Kidney epithelial cell (primary cell): ENCODE measurements at regions not wholly inside any gene's neighbourhood (a gene's known extent, or its start where the extent isn't known, plus 50 kb on each side); places are given as distances from the start of the nearest gene placed in this dataset.
A peak's percentile ranks its signal among the peaks of the same experiment; 100 is the strongest.
"Not testable (repeated sequence)": the region's sequence is repeated elsewhere in the genome, so short reads cannot be mapped to it uniquely, and the experiment has no call there.

Experiments
- DNase-seq: peaks from one replicate; pipeline ENCODE4 v3.0.0-alpha.2; 2010; ENCODE audit warnings: low read depth
- H3K27me3 ChIP-seq: 2 replicates; pipeline ENCODE4 v1.6.0; 2011; ENCODE audit warnings: low read length; ENCODE audit not compliant: control insufficient read depth, insufficient read depth
- H3K36me3 ChIP-seq: 2 replicates; pipeline ENCODE4 v1.5.1; 2011; ENCODE audit warnings: low read length; ENCODE audit not compliant: control insufficient read depth, insufficient read depth
- H3K4me3 ChIP-seq: 2 replicates; pipeline ENCODE4 v1.5.1; 2011; ENCODE audit warnings: low read depth, mild to moderate bottlenecking, control low read depth, low read length
- CTCF ChIP-seq: IDR thresholded peaks from 2 replicates; pipeline ENCODE4 v1.5.1; 2011; ENCODE audit warnings: mild to moderate bottlenecking, moderate library complexity, low read length, control low read depth, inconsistent platforms; ENCODE audit not compliant: insufficient read depth, poor library complexity, severe bottlenecking

GRCh38 chr3:82165266-82165665 lies 403.8 kb upstream of the GBE1 start:
- Histone ChIP-seq H3K4me3 (no peak overlapping the region), H3K36me3 (no peaks in the 10 kb centered on the region), H3K27me3 (no peaks in the 10 kb centered on the region)
- DNase-seq, result no peak
- TF ChIP-seq CTCF, result no peak

- DNase-seq, result no peak
- Histone ChIP-seq H3K27me3 (no peaks in the 10 kb centered on the region), H3K4me3 (no peak overlapping the region), H3K36me3 (no peaks in the 10 kb centered on the region)
- peak; percentile 13 for TF ChIP-seq CTCF
Observed at GRCh38 chr3:82163907-82164520, 402.6 kb upstream of the GBE1 start.

GRCh38 chr3:82157952-82158351 lies 396.5 kb upstream of the GBE1 start:
- Histone ChIP-seq H3K27me3 (no peaks in the 10 kb centered on the region), H3K4me3 (no peak overlapping the region), H3K36me3 (no peaks in the 10 kb centered on the region)
- no peak for TF ChIP-seq CTCF
- DNase-seq, result peak; percentile 67

- not testable (repeated sequence) for H3K4me3 ChIP-seq, DNase-seq, H3K36me3 ChIP-seq, H3K27me3 ChIP-seq
Observed at GRCh38 chr3:82153892-82154291, 392.4 kb upstream of the GBE1 start.

- TF ChIP-seq CTCF, result no peak
- Histone ChIP-seq H3K36me3 (no peaks in the 10 kb centered on the region), H3K4me3 (no peak overlapping the region), H3K27me3 (no peaks in the 10 kb centered on the region)
- no peak for DNase-seq
Observed at GRCh38 chr3:82145742-82146141, 384.3 kb upstream of the GBE1 start.

GRCh38 chr3:82144811-82145210 lies 383.4 kb upstream of the GBE1 start:
- no peak for TF ChIP-seq CTCF
- no peak for DNase-seq
- no peaks in the 10 kb centered on the region for H3K27me3 ChIP-seq
- no peaks in the 10 kb centered on the region for H3K36me3 ChIP-seq
- H3K4me3 ChIP-seq, result no peak overlapping the region
